Glomerular visceral epithelial cell (primary cell): ENCODE measurements at regions not wholly inside any gene's neighbourhood (a gene's known extent, or its start where the extent isn't known, plus 50 kb on each side); places are given as distances from the start of the nearest gene placed in this dataset.

Source experiments
- DNase-seq: peaks from one replicate; pipeline ENCODE4 v3.0.0-alpha.2; 2016; ENCODE audit errors: extremely low spot score

GRCh38 chr4:8774071-8774470 is 97.6 kb downstream of the HMX1 start:
- no peak for DNase-seq

DNA sequence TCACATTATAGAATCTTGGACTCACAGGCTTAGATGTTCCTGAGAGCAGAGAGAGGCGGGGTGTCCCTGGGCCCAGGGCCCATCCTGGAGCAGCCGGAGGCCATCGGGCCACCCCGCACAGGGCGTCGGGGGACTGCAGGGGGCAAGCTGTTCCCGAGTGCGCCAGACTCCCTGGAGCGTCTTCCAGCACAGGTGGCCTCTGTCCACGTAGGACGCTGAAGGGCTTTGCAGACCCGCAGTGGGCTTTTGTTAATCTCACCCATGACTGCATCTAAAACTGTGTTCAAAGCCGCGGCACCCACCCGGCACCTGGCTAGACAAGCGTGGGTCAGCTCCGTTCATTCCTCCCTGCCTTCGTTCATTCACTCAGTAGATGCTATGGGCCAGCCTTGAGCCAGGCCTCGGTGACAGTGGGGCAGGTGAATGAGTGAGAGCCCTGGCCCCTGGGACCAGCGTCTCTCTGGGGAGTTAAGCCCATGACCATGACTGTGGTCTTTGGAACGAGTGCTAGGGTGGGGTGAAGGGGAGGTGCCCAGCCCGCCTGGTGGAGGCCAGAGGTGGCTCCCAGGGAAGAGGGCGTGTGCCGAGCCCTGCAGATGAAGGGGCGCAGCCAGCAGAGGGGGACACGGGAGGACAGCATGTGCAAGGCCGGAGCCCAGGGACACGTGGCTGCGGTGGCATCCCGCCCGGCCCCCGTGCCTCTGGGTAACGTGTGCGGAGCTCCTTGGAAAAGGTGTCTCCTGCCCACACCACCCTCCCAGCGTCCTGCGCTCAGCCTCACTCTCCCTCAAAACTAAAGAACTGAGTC is 98.3 kb downstream of the HMX1 start:
- no peak for DNase-seq

DNA sequence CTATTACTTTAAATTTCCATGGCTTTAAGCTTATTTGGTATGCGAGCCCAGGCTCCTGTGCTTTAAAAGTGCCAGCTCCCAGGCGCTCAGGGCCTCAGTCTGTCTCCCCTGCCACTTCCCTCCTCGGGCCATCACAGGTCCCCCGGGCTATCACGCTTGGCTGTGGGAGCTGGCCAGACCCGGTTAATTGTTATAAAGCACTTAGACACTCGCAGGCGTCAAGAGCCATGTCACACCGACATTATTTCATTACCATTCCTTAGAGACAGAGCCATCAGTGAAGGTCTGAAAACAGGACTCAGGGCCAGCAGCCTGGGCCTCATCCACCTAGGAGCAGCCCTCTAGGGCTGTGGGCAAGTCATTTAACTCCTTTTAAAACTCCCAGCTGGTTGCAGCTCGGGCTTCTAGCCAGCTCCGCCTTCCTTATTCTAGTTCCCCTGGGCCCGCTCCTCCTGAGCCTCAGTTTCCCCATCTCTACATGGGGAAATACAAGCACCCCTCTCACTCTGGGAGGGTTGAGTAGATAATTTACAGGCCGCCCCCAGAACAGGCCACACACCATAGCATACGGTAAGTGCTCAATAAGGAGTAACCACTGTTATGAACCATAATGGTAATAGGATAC is 99.0 kb downstream of the HMX1 start:
- DNase-seq, result no peak

DNA sequence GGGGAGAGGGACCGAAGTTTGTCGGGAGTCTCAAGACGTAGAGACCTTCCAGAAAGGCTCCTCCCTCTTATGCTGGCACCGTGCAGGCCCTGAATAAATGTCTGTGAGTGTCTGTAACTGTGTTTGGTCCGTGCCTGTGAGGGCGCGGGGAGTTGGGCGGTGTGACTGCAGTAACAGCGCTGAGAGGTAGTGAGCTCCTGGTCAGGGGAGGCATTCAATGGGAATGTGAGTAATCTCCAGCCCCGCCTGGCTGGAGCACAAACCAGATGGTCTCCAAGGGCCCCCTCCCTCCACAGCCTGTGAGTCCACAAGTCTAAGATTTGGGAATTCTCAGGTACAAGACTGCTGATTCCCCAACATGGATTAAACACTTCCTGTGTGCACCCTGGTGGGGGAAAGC is 100.0 kb downstream of the HMX1 start:
- no peak for DNase-seq

DNA sequence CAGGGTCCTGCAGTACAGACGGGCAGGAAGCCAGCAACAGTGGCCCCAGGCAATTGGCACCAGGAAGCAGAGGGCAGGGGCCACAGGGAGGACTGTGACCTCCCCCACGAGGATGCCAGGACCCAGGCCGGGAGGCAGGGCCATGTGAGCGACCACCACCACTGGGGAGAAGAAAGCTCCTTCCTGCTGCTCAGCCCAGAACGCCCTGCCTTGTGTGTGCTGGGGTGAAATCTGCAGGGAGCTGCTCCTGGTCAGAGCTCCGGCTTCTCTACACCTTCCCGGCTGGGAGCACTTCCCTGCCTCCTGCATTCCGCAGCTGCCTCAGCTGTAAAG is 100.4 kb downstream of the HMX1 start:
- DNase-seq, result no peak

DNA sequence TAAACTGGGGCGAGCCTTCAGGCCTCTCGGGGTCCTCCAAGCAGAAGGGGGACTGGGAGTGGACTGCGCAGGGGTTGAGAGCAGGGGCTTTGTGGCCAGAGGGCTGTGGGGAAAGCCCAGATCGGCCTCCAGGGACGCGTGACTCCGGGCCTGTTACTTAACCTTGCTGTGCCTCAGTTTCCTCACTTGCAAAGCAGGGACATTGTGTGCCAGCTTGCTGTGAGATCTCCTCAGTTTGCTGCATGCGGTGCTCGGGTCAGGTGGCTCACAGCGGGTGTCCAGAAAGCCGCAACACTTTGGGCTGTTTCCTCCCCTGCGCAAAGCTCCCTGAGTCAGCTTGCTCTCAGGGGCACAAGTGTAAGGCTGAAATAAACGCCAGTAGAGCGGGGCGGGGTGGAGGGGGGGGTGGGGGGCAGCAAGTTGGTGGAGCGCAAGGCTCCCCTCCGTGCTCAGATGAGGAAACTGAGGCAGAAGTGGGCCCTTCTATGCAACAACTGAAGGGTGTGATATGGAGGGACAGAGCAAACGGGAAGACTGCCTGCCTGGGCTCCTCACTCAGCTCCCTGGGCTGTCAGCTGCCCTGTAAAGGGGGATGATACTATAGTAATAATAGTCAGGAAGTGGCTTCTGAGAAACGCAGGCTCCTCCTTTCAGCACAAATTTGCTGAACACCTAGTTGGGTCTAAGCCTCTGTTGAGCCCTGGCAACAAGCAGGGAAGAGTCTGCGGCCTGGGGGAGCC is 101.0 kb downstream of the HMX1 start:
- DNase-seq, result no peak

- no peak for DNase-seq
Measured at GRCh38 chr4:8769645-8770517, 101.8 kb downstream of the HMX1 start.

DNA sequence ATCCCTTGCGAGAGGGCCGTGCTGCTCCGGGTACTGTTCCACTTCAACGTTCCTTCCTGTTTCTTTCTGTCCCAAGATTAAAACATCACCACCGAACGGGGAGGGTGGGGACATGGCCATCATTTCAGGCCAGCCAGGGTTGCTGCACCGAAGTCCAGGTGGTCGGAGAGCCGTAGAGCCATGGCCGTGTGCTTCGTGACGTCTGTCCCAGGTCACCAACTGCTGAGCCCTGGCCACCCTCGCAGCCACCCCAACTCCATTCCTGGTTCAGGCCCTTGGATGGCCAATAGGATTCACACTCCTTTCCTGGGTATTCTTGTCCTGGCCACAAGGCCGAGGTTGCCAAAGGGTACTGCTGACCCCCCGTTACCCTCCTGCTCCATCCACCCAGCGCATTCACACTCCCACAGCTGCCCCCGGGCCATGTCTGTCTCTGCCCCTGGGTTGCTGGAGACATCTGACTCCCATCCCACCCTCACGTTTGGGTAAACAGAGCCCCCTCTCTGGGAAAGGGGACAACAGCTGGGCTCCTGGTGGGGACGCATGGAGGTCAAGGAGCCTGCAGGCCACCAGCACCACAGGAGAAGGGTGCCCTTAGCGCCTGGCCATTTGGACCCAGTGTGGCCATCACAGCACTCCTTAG is 103.2 kb downstream of the HMX1 start:
- no peak for DNase-seq

GRCh38 chr4:8766610-8767009 is 105.0 kb downstream of the HMX1 start:
- DNase-seq, result no peak

GRCh38 chr4:8765631-8766590 is 105.7 kb downstream of the HMX1 start:
- peak; percentile 15 for DNase-seq

DNA sequence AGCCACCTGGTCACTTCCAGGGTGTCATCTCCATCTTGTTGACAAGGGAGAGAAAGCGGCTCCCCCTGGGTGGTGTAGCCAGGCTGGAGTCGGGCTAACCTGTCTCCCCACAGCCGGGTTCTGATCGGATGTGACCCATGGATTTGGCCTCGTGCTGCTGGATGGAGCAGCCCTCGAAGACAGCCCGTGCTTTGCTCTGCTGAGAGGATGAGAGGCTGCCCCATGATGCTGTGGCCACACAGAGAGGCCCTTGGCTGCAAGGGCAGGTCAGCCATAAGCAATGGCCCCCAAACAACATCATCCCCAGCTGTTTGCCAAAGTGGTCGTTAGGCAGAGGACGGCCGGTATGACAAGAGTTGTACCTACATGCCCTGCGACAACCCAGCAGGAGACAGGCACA is 106.6 kb downstream of the HMX1 start:
- DNase-seq, result no peak

GRCh38 chr4:8763966-8764901 is 107.4 kb downstream of the HMX1 start:
- DNase-seq, result no peak

GRCh38 chr4:8762951-8763735 is 108.5 kb downstream of the HMX1 start:
- DNase-seq, result no peak

DNA sequence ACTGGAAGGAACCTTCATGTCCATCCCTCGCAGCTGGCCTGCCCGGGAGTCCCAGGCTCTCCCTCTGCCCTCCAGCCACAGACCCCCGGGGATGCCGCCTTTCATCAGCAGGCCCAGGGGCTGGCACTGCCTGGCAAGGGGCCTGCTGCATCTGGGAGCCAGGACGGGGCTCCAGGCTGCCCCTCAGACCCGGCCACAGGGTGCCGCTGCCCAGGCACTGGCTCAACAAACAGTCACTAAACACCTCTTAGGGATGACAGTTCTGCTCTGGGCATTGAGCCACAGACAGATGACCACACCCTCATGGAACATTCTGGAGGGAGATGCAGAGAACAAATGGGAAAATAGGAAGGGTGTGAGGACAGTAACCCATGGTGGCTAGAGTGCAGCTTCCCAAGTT is 109.3 kb downstream of the HMX1 start:
- DNase-seq, result no peak

- DNase-seq, result no peak
Measured at GRCh38 chr4:8761824-8762205, 109.8 kb downstream of the HMX1 start.

- DNase-seq, result no peak
Measured at GRCh38 chr4:8761167-8761823, 110.3 kb downstream of the HMX1 start.

GRCh38 chr4:8760561-8760960 is 111.1 kb downstream of the HMX1 start:
- no peak for DNase-seq

GRCh38 chr4:8759987-8760386 is 111.7 kb downstream of the HMX1 start:
- DNase-seq, result no peak
